Memory B cell (primary cell): ENCODE measurements at regions not wholly inside any gene's neighbourhood (a gene's known extent, or its start where the extent isn't known, plus 50 kb on each side); places are given as distances from the start of the nearest gene placed in this dataset.
"Not testable (repeated sequence)": the region's sequence is repeated elsewhere in the genome, so short reads cannot be mapped to it uniquely, and the experiment has no call there.

Experiments used
- ATAC-seq: fragments of 150-1000 bp; cut with Tn5 transposase; 2 replicates; pipeline ENCODE4 v1.10.0; 2021; ENCODE audit warnings: low read depth, mild to moderate bottlenecking, moderate library complexity
- DNase-seq, 2 donors: peaks; one replicate each; pipeline ENCODE4 v3.0.0; 2022; ENCODE audit warnings: low spot score in 2 of 2
- H3K27ac Mint-ChIP-seq: one replicate; pipeline ENCODE4 v1.8.0; 2022; ENCODE audit warnings: mild to moderate bottlenecking, moderate library complexity, mixed read lengths
- H3K27me3 Mint-ChIP-seq: one replicate; pipeline ENCODE4 v1.8.0; 2022; ENCODE audit warnings: mixed read lengths
- H3K36me3 Mint-ChIP-seq: one replicate; pipeline ENCODE4 v1.8.0; 2022; ENCODE audit warnings: mild to moderate bottlenecking, mixed read lengths
- H3K4me1 Mint-ChIP-seq: one replicate; pipeline ENCODE4 v1.8.0; 2022; ENCODE audit warnings: mixed read lengths
- H3K4me3 Mint-ChIP-seq: one replicate; pipeline ENCODE4 v1.8.0; 2022; ENCODE audit warnings: mild to moderate bottlenecking, moderate library complexity, mixed read lengths
- H3K9me3 Mint-ChIP-seq: one replicate; pipeline ENCODE4 v1.8.0; 2022; ENCODE audit warnings: mixed read lengths

DNA sequence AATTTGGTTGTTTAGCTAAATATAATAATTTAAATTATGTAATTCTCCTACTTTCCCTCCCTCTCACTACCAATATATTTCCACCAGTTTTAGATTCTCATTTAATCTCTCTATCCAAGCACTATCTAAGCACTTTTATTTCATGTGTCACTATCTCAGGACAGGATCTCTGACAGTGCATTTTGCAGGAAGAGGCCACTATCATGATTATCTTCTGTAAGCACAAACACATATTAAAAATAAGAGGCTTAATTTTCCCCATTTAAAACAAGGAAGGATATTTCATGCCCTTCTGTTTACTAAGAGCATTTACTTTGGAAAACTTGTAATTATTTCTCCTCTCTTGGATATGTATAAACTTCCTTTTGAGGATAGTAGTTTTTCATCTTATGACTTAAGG, 726.2 kb upstream of the ZNF804A start:
- H3K36me3 Mint-ChIP-seq: no peaks in the 10 kb centered on the region
- H3K27me3 Mint-ChIP-seq: no peaks in the 10 kb centered on the region
- no peaks in the 10 kb centered on the region for H3K4me1 Mint-ChIP-seq
- no peaks in the 10 kb centered on the region for H3K9me3 Mint-ChIP-seq
- no peak for ATAC-seq
- H3K27ac Mint-ChIP-seq: no peak overlapping the region
- DNase-seq: no peak
- no peak overlapping the region for H3K4me3 Mint-ChIP-seq

DNA sequence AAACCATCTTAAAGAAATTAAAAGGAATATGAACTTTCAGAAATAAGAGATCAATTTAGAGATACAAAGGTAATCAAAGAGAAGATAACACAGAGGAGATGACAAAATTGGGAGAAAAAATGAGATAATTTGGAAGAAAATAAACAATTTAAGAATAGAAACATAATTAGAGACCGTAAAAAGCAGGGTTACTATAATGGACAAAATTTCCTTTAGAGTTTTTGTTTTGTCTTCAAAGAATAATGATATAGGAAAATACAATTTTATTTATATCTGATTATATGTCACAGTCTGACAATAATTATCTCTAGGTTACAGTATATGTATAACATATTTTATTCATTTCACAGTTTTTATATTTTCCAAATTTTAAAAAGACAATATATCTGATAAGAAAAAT, 716.4 kb upstream of the ZNF804A start:
- no peak overlapping the region for H3K27ac Mint-ChIP-seq
- no peaks in the 10 kb centered on the region for H3K27me3 Mint-ChIP-seq
- peaks cover 6% of the 10 kb centered on the region for H3K9me3 Mint-ChIP-seq
- DNase-seq: no peak
- no peak overlapping the region for H3K4me3 Mint-ChIP-seq
- no peaks in the 10 kb centered on the region for H3K36me3 Mint-ChIP-seq
- H3K4me1 Mint-ChIP-seq: no peaks in the 10 kb centered on the region
- ATAC-seq: no peak

DNA sequence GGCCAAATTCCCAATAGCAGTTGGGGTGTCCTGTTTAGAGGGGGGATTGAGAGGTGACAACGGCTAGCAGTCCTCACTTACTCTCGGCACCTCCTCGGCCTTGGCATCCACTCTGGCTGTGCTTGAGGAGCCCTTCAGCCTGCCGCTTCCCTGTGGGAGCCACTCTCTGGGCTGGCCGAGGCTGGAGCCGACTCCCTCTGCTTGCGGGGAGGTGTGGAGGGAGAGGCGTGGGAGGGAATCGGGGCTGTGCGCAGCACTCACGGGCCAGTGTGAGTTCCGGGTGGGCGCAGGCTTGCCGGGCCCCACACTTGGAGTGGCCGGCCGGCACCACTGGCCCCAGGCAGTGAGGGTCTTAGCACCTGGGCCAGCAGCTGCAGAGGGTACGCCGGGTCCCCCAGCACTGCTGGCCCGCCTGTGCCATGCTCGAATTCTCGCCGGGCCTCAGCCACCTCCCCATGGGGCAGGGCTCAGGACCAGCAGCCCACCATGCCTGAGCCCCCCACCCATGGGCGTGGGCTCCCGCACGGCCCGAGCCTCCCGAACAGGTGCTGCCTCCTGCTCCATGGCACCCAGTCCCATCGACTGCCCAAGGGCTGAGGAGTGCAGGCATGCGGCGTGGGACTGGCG, 705.9 kb upstream of the ZNF804A start:
- no peaks in the 10 kb centered on the region for H3K4me1 Mint-ChIP-seq
- H3K4me3 Mint-ChIP-seq: no peak overlapping the region
- H3K9me3 Mint-ChIP-seq: no peaks in the 10 kb centered on the region
- H3K27ac Mint-ChIP-seq: no peak overlapping the region
- DNase-seq (no peak), ATAC-seq (no peak)
- H3K27me3 Mint-ChIP-seq: no peaks in the 10 kb centered on the region
- no peaks in the 10 kb centered on the region for H3K36me3 Mint-ChIP-seq

DNA sequence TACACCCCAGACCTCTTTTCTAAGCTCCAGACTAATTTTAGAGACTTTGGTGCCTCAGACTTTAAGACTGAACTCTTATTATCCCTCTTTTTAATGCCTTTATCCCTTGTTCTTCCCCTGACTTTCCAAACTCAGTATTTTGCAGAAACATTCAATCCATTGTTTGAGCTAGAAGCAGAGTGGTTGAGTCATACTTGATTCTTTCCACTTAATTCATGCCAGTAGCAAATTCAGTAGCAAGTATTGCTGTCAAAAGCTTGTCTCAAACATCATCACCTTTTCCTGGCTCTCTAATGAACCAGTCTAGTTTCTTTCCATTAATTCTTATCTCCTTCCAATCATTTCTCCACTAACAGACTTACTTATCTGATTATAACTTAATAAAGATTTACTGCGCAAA, 699.7 kb upstream of the ZNF804A start:
- H3K4me1 Mint-ChIP-seq: no peaks in the 10 kb centered on the region
- no peaks in the 10 kb centered on the region for H3K36me3 Mint-ChIP-seq
- H3K9me3 Mint-ChIP-seq: no peaks in the 10 kb centered on the region
- no peaks in the 10 kb centered on the region for H3K27me3 Mint-ChIP-seq
- no peak for DNase-seq
- H3K4me3 Mint-ChIP-seq: no peak overlapping the region
- H3K27ac Mint-ChIP-seq: no peak overlapping the region
- no peak for ATAC-seq

DNA sequence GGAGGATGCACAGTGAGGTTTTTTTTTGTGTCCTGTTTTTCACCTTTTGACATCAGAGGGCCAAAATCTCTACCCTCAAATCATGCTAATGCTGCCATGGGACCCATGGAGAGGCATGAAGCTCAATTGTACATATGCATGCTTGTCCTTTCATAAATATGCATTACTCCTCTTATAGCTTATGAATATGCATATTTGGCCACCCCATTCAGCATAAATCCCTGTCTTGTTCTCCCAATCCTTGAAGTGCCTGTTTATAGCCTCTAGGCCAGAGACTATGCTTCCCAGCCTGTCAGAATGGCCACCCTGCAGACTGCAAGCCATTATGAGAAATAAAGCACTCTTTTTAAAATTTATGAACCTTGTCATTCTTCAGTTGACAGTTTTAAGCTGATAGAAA, 696.4 kb upstream of the ZNF804A start:
- ATAC-seq: no peak
- H3K4me3 Mint-ChIP-seq: no peak overlapping the region
- H3K36me3 Mint-ChIP-seq: no peaks in the 10 kb centered on the region
- DNase-seq: no peak
- H3K4me1 Mint-ChIP-seq: no peaks in the 10 kb centered on the region
- no peaks in the 10 kb centered on the region for H3K9me3 Mint-ChIP-seq
- no peaks in the 10 kb centered on the region for H3K27me3 Mint-ChIP-seq
- H3K27ac Mint-ChIP-seq: no peak overlapping the region

DNA sequence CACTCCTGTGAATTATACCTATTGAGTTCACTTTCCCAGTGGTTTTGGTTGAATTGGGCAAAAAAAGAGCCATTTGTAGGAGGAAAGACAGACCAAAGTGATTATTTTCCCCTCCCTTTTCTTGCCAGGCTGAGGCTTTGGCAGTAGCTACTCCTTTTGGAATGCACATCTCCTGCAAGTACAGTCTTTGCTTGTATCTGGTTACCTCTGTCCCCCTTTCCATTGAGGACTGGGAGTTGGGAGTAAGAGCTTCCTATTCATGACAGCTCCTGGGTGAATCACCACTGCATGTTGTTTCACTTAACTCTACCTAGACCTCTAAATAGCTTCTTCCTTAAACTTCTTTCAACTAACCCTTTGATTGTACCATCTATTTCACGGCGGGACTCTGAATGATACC, 695.3 kb upstream of the ZNF804A start:
- no peaks in the 10 kb centered on the region for H3K36me3 Mint-ChIP-seq
- ATAC-seq (no peak), DNase-seq (no peak)
- no peak overlapping the region for H3K27ac Mint-ChIP-seq
- H3K4me3 Mint-ChIP-seq: no peak overlapping the region
- no peaks in the 10 kb centered on the region for H3K9me3 Mint-ChIP-seq
- no peaks in the 10 kb centered on the region for H3K27me3 Mint-ChIP-seq
- H3K4me1 Mint-ChIP-seq: no peaks in the 10 kb centered on the region

DNA sequence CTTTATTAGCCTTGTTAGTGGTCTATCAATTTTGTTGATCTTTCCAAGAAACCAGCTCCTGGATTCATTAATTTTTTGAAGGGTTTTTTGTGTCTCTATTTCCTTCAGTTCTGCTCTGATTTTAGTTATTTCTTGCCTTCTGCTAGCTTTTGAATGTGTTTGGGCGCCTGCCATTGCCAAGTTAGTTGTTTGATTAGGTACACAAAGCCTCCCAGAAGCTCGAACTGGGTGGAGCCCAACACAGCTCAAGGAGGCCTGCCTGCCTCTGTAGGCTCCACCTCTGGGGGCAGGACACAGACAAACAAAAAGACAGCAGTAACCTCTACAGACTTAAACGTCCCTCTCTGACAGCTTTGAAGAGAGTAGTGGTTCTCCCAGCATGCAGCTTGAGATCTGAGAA, 682.3 kb upstream of the ZNF804A start:
- H3K4me1 Mint-ChIP-seq, ATAC-seq, H3K4me3 Mint-ChIP-seq, H3K36me3 Mint-ChIP-seq, H3K27ac Mint-ChIP-seq, H3K27me3 Mint-ChIP-seq, DNase-seq, H3K9me3 Mint-ChIP-seq: not testable (repeated sequence)

DNA sequence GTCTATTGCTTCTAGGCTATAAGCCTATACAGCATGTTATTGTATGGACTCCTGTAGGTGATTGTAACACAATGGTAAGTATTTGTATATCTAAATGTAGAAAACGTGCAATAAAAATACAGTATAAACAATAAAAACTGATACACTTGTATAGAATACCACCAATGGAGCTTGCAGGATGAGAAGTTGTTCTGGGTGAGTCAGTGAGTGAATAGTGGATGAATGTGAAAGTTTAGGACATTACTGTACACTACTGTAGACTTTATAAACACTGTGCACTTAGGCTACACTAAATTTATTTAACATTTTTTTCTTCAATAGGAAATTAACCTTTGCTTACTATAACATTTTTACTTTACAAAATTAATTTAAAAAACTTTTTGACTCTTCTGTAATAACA, 679.2 kb upstream of the ZNF804A start:
- H3K27ac Mint-ChIP-seq: no peak overlapping the region
- H3K27me3 Mint-ChIP-seq: no peaks in the 10 kb centered on the region
- DNase-seq: no peak
- ATAC-seq: no peak
- no peaks in the 10 kb centered on the region for H3K4me1 Mint-ChIP-seq
- H3K4me3 Mint-ChIP-seq: no peak overlapping the region
- peaks cover 5% of the 10 kb centered on the region for H3K9me3 Mint-ChIP-seq
- H3K36me3 Mint-ChIP-seq: no peaks in the 10 kb centered on the region

DNA sequence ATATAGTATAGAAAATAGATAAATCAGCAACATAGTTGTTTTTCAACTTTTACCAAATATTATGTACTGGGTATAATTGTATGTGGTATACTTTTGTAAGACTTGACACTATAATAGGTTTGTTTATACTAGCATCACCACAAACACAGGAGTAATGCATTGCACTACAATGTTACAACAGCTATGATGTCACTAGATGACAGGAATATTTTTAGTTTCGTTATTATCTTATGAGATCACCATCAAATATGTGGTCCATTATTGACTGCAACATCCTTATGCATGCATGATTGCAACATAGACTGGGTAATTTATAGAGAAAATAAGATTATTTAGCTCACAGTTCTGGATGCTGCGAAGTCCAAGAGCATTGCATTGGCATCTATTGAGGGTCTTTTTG, 678.4 kb upstream of the ZNF804A start:
- Mint-ChIP-seq H3K27ac (no peak overlapping the region), H3K4me3 (no peak overlapping the region), H3K9me3 (peaks cover 5% of the 10 kb centered on the region), H3K27me3 (no peaks in the 10 kb centered on the region), H3K36me3 (no peaks in the 10 kb centered on the region), H3K4me1 (no peaks in the 10 kb centered on the region)
- DNase-seq (no peak), ATAC-seq (no peak)

DNA sequence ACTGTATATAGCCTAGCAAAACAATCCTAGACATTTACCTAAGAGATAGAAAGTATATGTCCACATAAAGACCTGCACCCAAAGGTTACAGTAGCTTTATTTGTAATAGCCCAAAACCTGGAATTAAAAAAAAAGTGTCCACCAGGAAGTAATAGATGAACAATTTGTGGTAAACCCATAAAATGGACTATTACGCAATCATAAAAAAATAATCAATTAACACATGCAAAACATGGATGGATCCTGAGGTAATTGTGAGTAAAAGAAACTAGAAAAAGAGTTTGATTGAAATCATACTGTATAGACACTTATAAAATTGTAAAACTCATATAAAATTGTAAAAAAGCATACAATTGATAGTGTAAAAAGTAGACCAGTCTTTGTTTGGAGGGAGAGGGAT, 673.0 kb upstream of the ZNF804A start:
- DNase-seq: no peak
- Mint-ChIP-seq H3K36me3 (no peaks in the 10 kb centered on the region), H3K27me3 (no peaks in the 10 kb centered on the region), H3K4me1 (no peaks in the 10 kb centered on the region), H3K4me3 (no peak overlapping the region), H3K27ac (no peak overlapping the region), H3K9me3 (peaks cover 3% of the 10 kb centered on the region)
- ATAC-seq: no peak

DNA sequence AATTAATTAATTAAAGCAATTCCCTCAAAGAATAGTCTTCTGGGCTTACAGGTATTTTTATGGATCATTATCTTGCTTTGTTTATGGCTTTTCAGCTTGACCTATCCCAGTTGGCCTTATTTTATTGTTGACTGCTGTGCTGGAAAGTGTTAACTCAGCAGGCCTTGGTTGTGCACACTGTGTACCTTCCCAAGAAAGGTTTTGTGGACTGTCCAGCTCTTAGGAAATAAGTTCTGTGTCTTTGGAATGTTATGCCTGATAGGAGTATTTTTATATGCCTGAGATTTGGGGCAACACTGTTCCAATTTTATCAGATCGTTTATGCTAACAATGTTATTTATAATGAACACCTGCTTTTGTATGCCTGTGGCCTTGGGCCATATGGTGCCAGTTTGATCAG, 671.9 kb upstream of the ZNF804A start:
- no peak overlapping the region for H3K27ac Mint-ChIP-seq
- no peak overlapping the region for H3K4me3 Mint-ChIP-seq
- H3K4me1 Mint-ChIP-seq: no peaks in the 10 kb centered on the region
- no peaks in the 10 kb centered on the region for H3K36me3 Mint-ChIP-seq
- no peaks in the 10 kb centered on the region for H3K27me3 Mint-ChIP-seq
- H3K9me3 Mint-ChIP-seq: peaks cover 3% of the 10 kb centered on the region
- no peak for ATAC-seq
- DNase-seq: no peak

DNA sequence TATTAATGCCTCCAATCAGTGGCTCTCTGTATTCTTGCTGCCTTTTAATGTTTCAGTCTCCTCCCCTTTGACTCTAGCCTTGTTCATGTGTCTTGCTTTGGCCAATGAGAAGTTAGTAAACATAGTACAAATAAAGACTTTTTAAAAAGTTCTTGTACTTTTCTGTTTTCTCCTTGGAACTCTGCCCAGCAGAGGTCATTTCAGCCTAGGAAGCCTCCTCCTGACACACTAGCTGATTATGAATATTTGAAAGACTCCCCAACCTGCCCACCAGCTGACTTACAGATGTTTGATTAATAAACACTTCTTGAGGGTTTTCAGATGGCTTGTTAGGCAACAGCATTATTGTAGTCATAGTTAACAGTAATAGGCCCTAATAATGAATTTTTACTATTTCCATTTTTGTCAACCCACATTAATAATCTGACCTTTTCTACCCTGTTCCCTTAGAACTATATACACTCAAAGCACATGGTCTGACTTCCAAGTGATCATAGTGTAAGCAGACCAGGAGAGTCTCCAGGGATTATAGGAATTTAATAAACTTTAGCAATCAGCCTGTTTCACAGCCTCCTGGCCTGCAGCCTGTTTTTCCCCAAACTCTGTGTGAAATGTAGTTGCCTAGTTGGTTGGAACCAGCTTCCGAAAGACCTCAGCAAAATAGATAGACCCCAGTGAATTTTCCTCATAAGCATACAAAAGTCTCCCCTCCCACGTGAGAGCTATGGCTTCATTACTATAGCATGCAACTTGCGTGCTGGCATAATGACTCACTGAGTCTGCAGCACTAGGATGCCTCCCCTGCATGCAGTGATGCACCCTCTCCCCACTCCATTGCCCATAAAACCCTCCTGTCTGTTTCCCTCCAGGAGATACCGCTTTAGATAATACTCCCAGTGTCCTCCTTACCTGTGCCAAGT, 670.7 kb upstream of the ZNF804A start:
- Mint-ChIP-seq H3K27me3 (no peaks in the 10 kb centered on the region), H3K36me3 (no peaks in the 10 kb centered on the region), H3K4me1 (no peaks in the 10 kb centered on the region), H3K27ac (no peak overlapping the region), H3K9me3 (peaks cover 3% of the 10 kb centered on the region), H3K4me3 (no peak overlapping the region)
- ATAC-seq (no peak), DNase-seq (no peak)

DNA sequence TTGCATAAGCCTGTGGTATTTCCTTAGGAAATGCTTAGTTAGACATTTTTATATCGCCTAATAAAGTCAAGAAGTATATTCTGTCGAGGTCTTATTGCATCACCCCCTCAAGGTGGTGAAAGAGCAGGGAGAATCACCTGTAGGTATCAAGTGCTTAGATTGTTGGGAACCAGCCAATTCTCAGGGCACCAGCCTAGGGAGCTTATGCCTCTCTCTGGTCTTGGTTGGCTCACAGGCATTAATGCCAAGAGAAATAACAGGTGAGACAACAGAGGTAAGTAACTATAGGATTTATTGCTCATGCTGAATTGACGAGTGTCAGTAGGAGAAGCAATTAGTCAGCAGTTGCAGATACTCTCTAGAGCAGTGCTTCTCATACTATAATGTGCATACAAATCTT, 663.3 kb upstream of the ZNF804A start:
- H3K4me1 Mint-ChIP-seq: no peaks in the 10 kb centered on the region
- H3K4me3 Mint-ChIP-seq: no peak overlapping the region
- H3K36me3 Mint-ChIP-seq: no peaks in the 10 kb centered on the region
- H3K27me3 Mint-ChIP-seq: no peaks in the 10 kb centered on the region
- ATAC-seq (no peak), DNase-seq (no peak)
- H3K9me3 Mint-ChIP-seq: peaks cover 5% of the 10 kb centered on the region
- H3K27ac Mint-ChIP-seq: no peak overlapping the region

DNA sequence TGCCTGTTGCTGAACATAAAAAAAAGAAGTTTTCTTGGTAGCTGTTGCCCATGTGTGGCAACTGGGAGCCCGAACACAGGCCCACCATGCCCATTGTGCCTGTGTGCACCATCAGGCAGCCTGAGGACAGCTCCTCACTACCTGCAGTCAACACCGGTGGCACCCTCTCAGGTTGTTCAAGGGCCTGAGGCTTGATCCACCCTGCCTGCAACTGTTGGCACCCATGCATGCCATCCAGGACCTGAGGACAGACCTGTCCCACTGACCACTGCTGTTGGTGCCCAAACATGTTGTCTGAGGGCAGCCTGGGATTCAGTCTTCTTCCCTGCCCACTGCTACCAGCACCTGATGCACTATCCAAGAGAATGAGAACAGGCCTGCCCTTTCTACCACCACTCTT, 661.1 kb upstream of the ZNF804A start:
- ATAC-seq: no peak
- no peaks in the 10 kb centered on the region for H3K4me1 Mint-ChIP-seq

DNA sequence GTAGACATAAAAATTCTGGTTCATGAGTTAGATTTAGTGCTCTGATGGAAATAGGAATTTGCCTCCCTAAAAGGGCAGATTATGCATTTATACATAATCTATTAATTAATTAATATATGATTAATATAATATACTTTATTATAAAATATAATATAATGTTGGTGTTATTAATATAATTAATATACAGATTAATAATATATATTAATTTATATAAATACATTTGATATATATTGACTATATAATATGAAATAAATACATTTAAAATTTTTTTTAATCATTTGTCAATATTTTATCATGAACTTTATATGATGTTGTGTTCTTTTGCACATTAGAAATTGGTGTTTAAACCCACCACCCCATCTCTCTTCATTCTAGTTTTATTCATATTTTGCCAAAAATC, 652.1 kb upstream of the ZNF804A start:
- Mint-ChIP-seq H3K4me3 (no peak overlapping the region), H3K27ac (no peak overlapping the region), H3K36me3 (no peaks in the 10 kb centered on the region), H3K4me1 (no peaks in the 10 kb centered on the region), H3K27me3 (no peaks in the 10 kb centered on the region), H3K9me3 (peaks cover 2% of the 10 kb centered on the region)
- no peak for ATAC-seq
- DNase-seq: no peak

More for the DNA sequence above, 661.1 kb upstream of the ZNF804A start:
- Mint-ChIP-seq H3K36me3 (no peaks in the 10 kb centered on the region), H3K9me3 (peaks cover 6% of the 10 kb centered on the region), H3K4me3 (no peak overlapping the region), H3K27ac (no peak overlapping the region), H3K27me3 (no peaks in the 10 kb centered on the region)
- DNase-seq: no peak
